K562 (cell line): ENCODE measurements at regions not wholly inside any gene's neighbourhood (a gene's known extent, or its start where the extent isn't known, plus 50 kb on each side); places are given as distances from the start of the nearest gene placed in this dataset.

ENCODE experiments used
- CTCF ChIP-seq, 3 experiments: IDR thresholded peaks in 2 of 3; conservative IDR thresholded peaks in 1 of 3; 2 replicates each; pipeline ENCODE4 v1.5.1; 2011 to 2012; ENCODE audit warnings: low read length in 3 of 3, mild to moderate bottlenecking in 3 of 3, control low read depth in 2 of 3, improper control_type of control experiment in 1 of 3, inconsistent platforms in 1 of 3, low read depth in 1 of 3, mixed read lengths in 1 of 3, moderate library complexity in 1 of 3; ENCODE audit not compliant: insufficient read depth in 2 of 3
- MAFF ChIP-seq: IDR thresholded peaks from 2 replicates; pipeline ENCODE4 v1.6.1; 2012; ENCODE audit warnings: low read length, improper control_type of control experiment
- MEF2D ChIP-seq: conservative IDR thresholded peaks from 2 replicates; pipeline ENCODE4 v1.6.1; 2016; ENCODE audit warnings: low read depth, missing genetic modification characterization, missing compliant biosample characterization
- MXD1 ChIP-seq: fragments of 250-450 bp; sonication (Bioruptor Pico); IDR thresholded peaks from 2 replicates; pipeline ENCODE4 v1.8.0; 2021; ENCODE audit warnings: borderline replicate concordance, mild to moderate bottlenecking, moderate library complexity; ENCODE audit not compliant: poor library complexity, severe bottlenecking
- MXI1 ChIP-seq: IDR thresholded peaks from 2 replicates; pipeline ENCODE4 v1.6.1; 2011; ENCODE audit warnings: low read depth, mild to moderate bottlenecking, improper control_type of control experiment, low read length
- RBM39 ChIP-seq: fragments of 200-400 bp; formaldehyde crosslinking; optimal IDR thresholded peaks from 2 replicates; pipeline ENCODE3; 2018; ENCODE audit warnings: low read depth, low read length
- ZBED1 ChIP-seq: IDR thresholded peaks from 2 replicates; pipeline ENCODE4 v1.6.1; 2014
- ZNF12 ChIP-seq: sonication (generic); formaldehyde crosslinking; IDR thresholded peaks from 2 replicates; pipeline ENCODE4 v1.4.0; 2020; ENCODE audit warnings: mild to moderate bottlenecking, missing genetic modification reagents
- ZNF121 ChIP-seq: sonication (generic); formaldehyde crosslinking; conservative IDR thresholded peaks from 2 replicates; pipeline ENCODE4 v1.8.0; 2022; ENCODE audit warnings: missing genetic modification reagents

GRCh38 chr1:37100310-37100709 lies 66.0 kb upstream of the GRIK3 start:
- TF ChIP-seq MAFF (no peak), RBM39 (no peak), MXI1 (no peak), ZNF121 (CRISPR knock-in tag) (no peak), MEF2D (no peak), ZBED1 (no peak), ZNF12 (CRISPR knock-in tag) (no peak), CTCF (IDR thresholded peaks at IDR 0.05 in 2 of 3, conservative IDR thresholded peaks at IDR 0.05 in 1 of 3; ENCODE audit: insufficient read depth in 2 of 3, low read depth in 1 of 3, low read length in 3 of 3) (no peak), MXD1 (CRISPR knock-in tag) (no peak)
